SK-N-MC (cell line): ENCODE measurements at regions not wholly inside any gene's neighbourhood (a gene's known extent, or its start where the extent isn't known, plus 50 kb on each side); places are given as distances from the start of the nearest gene placed in this dataset.

Experiments used
- EZH2 ChIP-seq: fragments of 200-600 bp; sonication (generic); IDR thresholded peaks from one replicate; pipeline ENCODE4 v1.6.1; 2017; ENCODE audit warnings: antibody characterized with exemption
- POLR2AphosphoS5 ChIP-seq: IDR thresholded peaks from 2 replicates; pipeline ENCODE4 v1.6.1; 2012; ENCODE audit warnings: mild to moderate bottlenecking, low read depth, low read length, borderline replicate concordance

- TF ChIP-seq EZH2: no peak
- TF ChIP-seq POLR2AphosphoS5: no peak
Observed at GRCh38 chr4:152162331-152162697, 373.6 kb downstream of the FBXW7 start.
